Activated T-cell treated with anti-CD3 and anti-CD28 coated beads for 24 hours (primary cell): ENCODE measurements at regions not wholly inside any gene's neighbourhood (a gene's known extent, or its start where the extent isn't known, plus 50 kb on each side); places are given as distances from the start of the nearest gene placed in this dataset.
"Not testable (repeated sequence)": the region's sequence is repeated elsewhere in the genome, so short reads cannot be mapped to it uniquely, and the experiment has no call there.

Experiments
- DNase-seq: peaks from one replicate; pipeline ENCODE4 v3.0.0-alpha.2; 2020; ENCODE audit warnings: low read depth

DNA sequence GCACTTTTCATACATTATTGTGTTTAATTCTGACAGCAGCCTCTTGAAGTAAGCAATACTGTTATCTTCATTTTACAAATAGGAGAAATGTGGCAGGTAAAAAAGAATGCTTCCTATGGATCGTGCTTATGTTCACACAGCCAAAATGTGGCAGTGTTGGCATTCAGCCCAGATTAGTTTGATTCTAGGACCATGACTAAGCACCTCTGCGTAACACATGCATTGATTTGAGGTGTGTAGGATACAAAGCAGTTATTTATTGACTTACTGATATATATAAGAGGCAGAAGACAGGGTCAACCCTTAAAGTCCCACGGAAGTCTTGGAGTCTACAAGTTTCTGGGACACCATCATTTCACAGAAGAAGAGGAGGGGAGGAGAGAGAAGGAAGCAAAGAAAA is 1144.4 kb upstream of the GOT2 start:
- no peak for DNase-seq

DNA sequence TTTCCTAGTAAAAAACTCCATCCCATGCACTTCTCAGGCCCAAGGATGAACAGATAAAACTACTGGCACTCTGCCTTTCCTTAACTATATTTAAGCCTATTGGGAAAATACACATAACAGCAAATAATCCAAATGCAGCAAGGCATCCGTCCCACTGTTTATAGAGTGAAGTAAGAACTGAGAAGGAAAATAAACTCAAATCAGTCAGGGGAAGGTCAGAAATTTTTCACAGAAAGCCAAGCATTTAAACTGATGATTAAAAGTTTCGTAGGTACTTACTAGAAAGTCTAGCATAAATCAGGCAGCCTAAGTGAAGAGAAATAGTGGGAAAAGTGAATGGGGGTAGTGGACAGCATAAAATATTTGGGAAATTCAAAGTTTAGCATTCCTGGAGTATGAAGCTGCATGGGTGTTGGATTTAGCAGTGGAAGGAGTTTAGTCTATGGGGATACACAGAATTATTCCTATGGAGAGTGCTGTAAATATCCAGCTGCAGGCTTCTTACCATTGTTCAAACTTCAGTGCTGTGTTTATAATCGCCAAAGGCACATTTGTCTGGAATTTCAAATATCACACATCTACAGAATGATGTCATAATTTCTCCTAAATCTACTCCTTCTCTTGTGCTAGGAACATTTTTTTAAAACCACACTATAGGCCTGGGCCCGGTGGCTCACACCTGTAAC is 1131.0 kb upstream of the GOT2 start:
- no peak for DNase-seq

DNA sequence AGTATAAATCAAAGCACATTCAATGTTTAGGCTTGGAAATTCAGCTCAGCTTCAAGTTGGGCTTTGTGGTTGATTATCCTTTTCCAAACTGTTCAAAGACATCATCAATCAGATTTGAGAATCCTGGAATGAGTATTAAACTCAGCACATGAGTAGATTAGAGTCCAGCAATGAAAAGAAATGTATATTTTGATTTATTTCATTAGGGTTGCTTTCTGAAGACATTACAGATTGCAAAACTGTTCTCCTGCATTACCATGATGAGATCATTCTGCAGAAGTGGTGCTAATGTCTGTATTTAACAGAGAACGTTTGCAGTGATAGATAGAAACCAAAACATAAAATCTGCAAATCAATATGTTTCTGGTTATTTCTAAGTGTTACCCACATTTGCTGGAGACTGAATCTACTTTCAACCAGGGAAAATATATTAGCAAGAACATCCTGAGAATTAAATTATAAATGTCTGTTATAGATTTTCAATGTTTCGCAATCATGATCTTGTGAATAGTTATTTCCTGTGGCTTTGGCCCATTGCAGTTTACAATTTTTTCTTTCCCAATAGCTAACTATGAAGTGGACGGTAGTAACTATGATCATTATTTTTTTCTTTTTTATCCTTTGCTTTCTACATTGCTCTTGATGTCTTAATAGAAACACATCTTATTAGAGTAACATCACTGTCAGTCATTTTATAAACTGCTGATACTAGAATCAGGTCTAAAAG is 1125.7 kb upstream of the GOT2 start:
- DNase-seq, result no peak

DNA sequence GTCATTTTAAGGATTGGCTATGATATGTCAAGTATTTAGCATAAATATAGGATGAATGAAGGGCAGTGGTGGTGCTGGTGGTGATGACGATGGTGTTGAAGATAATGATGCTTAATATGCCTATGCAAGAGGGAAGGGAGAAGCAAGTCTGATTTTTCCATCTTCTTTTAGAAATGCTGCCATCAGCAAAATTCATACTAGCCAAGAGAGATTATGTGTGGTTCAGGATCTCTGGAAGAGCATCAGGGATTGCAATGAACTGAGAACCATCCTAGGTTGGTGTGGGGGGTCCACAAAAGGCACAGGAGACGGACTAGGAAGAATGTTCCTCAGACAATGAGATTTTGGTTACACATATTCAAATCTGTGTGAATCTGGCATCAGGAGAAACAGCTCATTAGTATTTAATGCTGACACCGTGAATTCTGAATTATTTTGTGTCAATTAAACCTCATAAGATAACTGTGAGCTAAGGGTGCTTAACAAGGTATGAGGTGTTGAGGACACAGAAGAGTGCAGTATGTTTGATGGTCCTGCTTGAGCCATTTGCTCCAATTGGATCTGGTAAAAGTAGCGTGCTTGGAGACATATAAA is 1120.8 kb upstream of the GOT2 start:
- no peak for DNase-seq

DNA sequence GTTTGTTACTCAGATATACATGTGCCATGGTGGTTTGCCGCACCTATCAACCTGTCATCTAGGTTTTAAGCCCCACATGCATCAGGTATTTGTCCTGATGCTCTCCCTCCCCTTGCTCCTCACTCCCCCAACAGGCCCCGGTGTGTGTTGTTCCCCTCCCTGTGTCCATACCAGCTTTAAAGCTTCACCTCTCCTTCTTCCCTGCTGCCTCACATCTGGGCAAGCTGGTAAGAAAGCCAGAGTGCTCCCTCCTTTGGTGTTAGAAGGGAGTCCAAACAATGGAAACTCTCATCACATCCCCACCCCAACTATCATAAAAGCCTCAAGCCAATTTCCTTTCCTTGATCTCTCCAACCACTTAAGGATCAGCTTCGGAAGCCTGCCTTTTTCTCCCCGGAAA is 1115.6 kb upstream of the GOT2 start:
- no peak for DNase-seq

DNA sequence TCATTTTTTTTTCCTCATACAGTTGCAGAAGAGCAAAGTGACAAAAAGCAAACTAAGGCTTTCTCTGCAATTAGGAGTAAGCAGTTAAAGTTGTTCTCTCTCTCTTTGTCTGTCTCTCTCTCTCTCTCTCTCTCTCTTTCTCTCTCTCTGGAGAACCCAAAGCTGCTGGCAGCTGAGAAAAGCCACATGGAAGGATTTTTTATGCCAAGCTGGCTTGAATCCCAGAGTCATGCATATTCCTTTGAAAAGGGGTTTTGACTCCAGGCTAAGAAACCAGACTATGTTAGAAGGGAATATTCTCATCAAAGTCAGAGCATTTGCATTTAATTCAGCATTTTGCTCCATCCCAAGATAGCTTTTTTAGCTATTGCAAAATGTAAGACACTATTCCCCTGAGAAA is 1114.2 kb upstream of the GOT2 start:
- DNase-seq, result no peak

DNA sequence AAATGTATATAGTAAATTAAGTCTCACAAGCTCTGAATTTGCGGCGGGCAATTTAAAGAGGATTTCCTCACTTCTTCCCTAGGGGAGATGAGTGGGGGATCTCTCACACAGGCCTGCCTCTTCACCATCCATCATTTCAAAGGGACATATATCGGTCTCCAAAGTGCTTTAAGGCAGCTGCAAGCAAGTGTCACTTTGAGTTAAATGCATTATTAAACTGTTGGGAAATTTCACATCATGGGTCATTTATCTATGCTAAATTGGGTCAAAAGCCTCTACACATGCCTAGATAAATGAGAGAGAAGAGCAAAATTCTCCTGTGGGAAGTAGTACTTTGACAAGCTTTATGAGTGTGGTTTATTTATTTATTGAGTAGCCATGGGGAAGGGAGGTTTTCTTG is 1106.1 kb upstream of the GOT2 start:
- no peak for DNase-seq

DNA sequence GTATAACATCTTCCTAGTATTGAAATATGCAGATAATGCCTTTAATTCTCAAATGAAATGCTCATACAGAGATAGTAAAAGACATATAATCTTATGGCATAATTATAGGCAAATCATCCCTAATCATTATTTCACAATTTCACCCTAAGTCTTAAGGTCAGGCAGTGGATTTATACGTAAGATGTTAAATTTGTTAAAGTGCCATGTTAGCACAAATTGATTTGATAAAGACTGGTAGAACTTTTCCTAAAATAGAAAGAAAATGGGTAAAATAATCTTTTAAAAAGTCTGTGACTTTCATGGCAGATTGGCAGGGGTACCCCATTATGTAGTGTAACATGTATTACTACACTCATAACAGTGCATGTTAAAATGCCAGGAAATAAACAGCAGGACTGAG is 1092.7 kb upstream of the GOT2 start:
- DNase-seq, result no peak

DNA sequence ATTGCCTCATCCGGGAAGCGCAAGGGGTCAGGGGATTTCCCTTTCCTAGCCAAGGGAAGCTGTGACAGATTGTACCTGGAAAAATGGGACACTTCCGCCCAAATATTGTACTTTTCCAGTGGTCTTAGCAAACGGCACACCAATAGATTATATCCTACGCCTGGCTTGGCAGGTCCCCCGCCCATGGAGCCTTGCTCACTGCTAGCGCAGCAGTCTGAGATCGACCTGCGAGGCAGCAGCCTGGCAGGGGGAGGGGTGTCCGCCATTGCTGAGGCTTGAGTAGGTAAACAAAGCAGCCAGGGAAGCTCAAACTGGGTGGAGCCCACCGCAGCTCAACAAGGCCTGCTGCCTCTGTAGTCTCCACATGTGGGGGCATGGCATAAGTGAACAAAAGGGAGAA is 1075.4 kb upstream of the GOT2 start:
- DNase-seq, result not testable (repeated sequence)

DNA sequence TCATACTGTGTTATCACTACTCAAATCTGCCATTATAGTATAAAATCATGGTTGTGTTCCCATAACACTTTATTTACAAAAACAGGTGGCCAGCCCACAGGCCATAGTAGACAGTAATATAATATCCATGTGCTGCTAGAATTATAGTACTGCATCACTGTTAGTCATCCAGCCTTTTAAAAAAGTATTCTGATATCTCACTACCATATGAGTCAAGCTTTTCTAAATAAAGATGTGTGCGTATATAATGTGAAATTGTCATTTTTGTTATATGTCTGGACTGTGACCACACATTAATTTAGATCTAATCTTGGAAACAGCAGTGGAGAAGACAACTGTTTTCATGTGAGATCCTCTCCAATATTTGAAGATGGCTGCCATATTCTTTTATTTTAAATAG is 1049.1 kb upstream of the GOT2 start:
- no peak for DNase-seq

DNA sequence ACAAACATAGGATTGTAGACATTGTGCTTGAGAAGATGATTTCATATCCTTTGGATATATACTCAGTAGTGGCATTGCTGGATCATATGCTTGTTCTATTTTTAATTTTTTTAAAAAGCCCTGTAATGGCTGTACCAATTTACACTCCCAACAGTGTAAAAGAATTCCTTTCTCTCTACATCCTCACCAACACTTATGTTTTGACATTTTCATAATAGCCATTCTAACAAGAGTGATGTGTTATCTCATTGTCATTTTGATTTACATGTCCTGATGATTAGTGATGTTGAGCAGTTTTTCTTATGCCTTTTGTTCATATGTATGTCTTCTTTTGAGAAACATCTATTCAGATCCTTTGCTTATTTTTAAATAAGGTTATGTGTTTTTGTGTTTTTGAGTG is 1039.2 kb upstream of the GOT2 start:
- no peak for DNase-seq

DNA sequence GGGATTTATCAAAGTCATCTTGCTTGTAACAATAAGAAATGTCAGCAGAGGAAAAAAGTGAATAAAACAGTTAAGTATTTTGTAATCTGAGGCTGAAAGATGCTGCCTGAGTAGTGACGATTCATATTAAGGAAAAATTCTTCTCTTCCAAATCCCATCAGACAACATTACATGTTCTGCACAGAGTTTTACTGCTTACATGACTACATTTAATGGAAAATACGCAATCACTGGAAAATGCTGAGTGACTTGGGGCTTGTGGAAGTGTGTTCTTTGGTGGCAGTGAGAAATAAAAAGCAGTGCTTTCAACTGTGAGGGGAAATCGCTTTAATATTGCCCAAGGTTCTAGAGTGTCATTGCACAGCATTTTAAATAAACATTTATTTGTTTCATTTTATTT is 1025.2 kb upstream of the GOT2 start:
- DNase-seq, result no peak

DNA sequence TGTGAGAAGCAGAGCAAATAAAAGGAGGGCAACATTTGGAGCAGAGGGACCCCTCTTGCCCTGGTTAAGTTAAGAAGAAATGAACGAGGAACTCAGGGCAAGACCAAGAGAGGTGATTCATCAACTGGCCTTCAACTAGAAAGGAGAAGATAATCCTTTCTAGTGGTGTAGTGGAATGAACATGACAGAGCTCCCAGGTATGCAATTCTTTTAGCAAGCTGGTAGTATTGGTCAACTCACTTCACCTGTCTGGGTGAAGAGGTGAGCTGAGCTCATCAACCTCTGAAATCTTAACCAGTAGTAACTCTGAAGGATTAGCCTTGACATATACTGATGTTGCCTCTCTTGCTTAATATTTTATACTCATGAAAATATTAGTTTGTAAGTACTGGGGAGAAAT is 1024.7 kb upstream of the GOT2 start:
- no peak for DNase-seq

DNA sequence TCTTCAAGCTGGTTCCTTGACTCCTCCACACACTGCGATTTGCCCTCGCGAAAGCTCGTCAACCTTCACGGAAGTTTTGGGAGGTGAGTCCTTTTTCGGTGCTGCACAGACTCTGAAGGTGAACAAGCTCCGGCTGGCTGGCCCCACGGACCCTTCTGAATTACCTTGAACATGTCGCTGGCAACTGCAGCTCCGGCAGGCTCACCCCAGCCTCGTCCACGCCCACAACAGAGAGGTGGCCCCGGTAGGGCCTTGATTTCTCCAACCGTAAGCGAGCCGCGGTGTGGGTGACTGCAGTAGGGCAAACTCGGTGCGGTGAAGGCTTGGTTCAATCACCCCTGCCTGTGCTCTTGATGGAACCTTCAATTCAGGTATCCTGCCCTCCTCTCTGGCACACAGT is 1020.7 kb upstream of the GOT2 start:
- DNase-seq, result no peak

DNA sequence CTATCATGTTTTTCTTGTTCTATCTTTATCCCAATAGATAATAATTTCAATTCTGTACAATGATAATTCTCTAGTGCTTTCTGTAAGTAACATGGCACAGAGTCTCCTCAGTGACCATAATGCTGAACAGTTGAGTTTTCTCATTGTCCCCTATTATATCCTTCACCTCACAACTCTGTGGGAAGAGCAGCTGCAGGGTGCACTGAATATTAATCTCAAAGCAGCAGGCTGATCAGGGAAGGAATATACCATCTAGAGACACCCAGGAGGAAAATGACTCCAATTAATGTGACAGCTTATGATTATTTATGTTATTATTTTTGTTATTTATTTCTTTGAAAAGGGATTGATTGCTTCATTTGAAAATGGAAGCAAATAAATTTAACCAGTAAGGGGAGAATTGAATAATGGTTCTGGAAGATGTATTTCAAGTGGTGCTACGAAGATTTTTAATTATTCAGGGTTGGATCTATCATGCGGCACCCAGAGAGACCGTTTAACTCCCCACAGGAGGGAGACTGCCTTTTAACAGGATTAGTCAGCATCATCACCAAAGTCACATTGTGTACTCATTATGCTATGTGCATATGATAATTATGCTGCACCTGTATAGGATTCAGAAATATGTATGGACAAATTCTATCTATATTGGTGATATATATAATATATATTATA is 1015.7 kb upstream of the GOT2 start:
- no peak for DNase-seq

DNA sequence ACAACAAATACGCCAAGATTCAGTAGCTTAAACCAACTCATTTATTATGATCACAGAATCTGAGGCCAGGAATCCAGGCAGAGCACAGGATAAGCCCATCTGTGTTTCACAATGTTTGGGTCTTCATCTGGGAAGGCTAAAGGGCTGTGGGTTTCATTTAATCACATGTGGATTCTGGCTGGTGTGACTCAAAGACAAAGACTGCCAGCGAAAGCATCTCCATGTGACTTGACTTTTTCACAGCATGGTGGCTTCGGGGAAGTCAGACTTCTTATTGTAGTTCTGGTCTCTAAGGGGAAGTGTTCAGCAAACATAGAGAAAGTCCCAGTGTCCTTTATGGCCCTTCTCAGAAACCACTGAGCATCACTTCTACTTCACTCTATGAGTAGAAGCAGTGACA is 1014.4 kb upstream of the GOT2 start:
- no peak for DNase-seq

DNA sequence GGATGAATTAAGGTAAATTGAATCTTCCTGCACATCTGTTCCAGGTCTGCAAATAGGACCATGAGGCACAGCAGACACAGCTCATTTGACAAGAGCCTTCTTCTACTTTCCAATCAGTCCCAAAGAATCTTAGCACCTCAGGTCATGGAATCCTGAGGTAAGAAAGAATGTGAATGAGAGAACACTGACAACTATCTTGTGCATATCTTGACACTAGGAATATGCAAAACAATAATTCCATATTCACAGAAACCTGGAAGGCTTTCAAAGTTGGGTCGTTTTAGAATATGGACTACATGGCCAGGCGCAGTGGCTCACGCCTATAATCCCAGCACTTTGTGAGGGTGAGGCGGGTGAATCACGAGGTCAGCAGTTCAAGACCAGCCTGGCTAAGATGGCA is 1009.4 kb upstream of the GOT2 start:
- DNase-seq, result no peak

DNA sequence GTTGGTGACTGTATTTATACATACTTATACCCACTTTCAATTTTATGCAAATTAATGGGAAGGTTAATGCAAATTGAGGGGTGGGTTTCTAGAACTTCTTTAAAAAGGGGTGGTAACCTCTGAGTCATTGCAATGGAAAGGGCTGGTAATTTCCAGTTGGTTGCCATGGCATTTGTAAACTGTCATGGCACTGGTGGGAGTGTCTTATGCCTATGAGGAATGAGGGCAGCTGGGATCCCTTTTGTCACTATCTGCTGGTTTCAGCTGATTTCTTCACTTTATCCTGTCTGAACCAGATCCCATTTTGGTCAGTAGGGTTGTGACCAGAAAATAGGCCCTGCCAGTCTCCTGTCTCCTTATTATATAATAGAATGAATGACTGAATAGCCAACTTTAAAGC is 1006.7 kb upstream of the GOT2 start:
- no peak for DNase-seq

DNA sequence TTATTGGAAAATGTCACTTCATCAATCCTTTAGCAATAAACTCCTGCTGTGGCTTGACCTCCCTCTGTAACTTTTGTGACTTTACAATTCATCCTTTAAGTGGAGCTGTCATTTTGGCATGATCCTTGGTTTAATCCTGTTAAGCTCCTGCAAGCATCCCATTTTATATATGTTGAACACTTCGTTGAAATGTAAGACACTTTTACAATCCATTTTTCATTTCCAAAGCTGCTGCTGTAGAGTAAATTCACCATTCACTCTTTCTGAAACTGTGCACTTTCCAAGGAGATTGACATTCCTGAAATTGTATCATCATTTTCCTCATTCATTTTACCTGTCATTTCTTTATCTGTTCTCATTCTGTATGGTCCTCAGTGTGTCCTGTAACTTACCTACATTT is 1003.2 kb upstream of the GOT2 start:
- no peak for DNase-seq

DNA sequence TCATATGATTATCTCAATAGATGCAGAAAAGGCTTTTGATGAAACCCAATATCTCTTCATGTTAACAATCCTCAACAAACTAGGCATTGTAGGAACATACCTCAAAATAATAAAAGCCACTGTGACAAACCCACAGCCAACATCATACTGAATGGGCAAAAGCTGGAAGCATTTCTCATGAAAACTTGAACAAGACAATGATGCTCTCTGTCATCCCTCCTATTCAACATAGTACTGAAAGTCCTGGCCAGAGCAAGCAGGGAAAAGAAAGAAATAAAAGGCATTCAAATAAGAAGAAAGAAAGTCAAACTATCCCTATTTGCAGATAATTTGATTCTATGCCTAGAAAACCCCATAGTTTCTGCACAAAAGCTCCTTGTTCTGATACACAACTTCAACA is 999.2 kb upstream of the GOT2 start:
- DNase-seq, result no peak

DNA sequence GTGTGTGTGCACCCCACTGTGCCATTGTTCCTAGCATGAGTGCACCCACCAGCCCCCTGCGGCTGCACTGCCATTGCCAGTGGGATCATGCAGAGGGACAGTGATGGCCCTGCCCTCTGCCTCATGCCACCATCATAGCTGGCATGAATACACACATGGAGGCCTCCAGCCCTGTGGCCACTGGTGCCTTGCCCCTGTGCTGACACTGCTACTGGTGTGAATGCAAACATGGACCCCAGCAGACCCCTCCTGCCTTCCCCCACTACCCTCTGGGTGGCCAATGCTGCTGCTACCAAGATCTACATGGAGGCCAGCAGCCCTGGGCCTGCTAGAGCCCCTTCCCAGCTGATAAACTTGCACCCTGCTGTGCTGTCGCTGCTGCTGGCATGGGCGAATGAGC is 995.5 kb upstream of the GOT2 start:
- no peak for DNase-seq

DNA sequence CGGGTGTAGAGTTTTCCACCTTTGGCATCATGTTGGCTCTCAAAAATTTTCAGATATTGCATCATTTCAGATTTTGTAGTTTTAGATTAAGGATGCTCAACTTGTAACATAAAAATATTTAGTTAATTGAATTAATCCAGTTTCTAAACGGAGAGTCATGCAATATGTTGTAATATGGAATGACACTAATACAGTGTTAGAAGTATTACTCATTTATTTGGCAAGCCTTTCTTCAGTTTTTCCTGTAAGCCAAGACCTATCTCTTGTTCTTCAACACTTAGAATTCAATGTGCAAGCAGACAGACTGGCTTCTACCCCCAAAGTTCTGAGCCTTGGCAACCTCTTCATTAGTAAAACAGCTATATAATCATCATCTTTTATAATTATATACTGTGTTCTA is 985.0 kb upstream of the GOT2 start:
- DNase-seq, result no peak
